GM10266 (cell line): ENCODE measurements at regions not wholly inside any gene's neighbourhood (a gene's known extent, or its start where the extent isn't known, plus 50 kb on each side); places are given as distances from the start of the nearest gene placed in this dataset.

Experiments used
- DNase-seq: peaks from one replicate; pipeline ENCODE4 v3.0.0; 2012; ENCODE audit errors: extremely low spot score
- TF ChIP-seq, protein P1 (sequence below): IDR thresholded peaks from 2 replicates; pipeline ENCODE4 v1.5.1; 2012; ENCODE audit warnings: mild to moderate bottlenecking, low read depth; ENCODE audit not compliant: control insufficient read depth, insufficient read depth; ENCODE audit errors: missing control alignments

DNA sequence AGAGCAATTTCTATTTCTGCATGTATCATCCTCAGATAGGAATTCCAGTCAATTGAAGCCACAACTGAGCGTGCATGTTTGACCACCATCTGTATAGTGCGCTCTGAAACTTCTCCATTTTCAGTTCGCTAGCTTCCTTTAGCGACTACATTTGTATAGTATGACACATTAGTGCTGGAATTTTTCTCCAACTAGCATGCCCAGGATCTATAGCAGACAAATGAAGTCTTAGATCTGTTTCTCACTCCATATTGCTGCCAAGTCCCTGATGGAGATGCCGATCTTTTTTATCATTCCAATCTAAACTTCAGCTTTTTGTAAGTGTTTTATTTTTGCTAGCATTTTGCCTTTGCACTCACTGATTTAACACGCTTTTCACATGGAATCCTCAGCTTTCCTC lies 774.8 kb upstream of the TENM3 start:
- DNase-seq = no peak
- TF ChIP-seq, protein P1, sequence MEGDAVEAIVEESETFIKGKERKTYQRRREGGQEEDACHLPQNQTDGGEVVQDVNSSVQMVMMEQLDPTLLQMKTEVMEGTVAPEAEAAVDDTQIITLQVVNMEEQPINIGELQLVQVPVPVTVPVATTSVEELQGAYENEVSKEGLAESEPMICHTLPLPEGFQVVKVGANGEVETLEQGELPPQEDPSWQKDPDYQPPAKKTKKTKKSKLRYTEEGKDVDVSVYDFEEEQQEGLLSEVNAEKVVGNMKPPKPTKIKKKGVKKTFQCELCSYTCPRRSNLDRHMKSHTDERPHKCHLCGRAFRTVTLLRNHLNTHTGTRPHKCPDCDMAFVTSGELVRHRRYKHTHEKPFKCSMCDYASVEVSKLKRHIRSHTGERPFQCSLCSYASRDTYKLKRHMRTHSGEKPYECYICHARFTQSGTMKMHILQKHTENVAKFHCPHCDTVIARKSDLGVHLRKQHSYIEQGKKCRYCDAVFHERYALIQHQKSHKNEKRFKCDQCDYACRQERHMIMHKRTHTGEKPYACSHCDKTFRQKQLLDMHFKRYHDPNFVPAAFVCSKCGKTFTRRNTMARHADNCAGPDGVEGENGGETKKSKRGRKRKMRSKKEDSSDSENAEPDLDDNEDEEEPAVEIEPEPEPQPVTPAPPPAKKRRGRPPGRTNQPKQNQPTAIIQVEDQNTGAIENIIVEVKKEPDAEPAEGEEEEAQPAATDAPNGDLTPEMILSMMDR = no peak

DNA sequence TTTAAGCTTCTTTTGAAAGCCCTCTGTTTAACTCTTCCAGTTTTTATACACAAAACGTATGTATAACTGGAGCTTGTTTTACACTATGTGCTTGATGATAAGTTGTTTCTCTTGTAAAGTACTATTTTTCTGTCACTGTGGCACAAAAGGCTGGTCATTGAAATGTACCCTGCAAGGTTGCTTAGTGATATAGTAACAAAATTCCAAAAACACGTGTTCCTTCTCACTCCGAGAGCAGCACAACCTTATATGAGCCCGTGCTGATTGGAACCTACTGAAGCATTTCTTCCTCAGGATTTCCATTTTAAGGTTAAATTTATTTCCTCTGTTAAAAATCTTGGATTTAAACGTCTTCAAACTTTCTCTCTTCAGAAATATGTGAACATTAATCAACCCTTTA lies 772.9 kb upstream of the TENM3 start:
- TF ChIP-seq, protein P1 = no peak
- no peak for DNase-seq

DNA sequence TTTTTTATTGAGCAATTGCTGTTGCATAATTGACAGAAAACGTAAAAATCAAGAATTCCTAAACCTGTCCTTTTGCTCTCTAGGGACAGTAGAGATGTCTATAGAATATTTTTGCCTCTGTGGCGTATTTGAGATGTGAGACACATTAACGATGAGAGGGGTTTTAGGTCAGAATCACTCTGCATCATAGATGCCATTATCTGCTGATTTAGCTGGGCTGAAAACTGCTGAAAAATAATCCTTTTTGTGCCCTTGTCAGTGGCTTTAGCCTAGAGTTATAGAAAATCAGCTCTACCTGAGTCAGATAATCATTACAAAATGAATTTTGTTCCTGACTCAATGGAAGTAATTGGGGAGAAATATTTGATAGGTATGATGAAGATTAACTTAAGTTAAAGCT lies 767.8 kb upstream of the TENM3 start:
- no peak for DNase-seq
- TF ChIP-seq, protein P1 = no peak

DNA sequence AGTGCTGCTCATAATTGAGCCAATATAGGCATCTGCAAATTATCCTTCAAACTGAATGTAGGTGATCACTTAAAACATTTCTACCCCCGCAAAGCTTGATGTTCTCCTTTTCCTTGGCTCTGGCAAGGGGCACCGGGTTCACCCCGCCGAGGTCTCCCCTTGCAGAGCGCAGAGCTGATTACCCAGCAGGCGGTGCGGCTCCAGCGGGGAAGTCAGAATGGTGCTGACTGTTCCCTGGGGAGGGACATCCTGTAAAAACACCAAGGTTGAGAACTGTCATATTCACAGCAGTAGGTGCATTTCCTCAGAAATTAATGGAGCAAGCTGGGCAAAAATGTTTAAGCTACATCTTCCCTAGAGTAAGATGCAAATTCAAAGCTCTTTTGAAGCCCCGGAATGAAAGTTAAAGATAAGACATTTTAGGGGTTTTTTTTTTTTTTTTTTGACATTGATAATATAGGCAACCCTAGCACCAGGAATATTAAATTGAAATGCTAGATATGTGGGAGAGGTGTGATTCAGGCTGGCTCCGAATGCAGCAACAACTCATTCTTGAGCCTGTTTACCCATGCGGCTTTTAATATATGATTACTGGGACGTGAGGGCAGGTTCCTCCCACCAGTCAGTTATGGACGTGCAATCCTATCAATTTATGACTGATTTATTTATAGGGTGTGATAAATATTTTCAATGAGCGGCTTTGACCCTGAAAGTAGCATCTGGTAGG lies 767.3 kb upstream of the TENM3 start:
- TF ChIP-seq, protein P1 = no peak
- DNase-seq = no peak

DNA sequence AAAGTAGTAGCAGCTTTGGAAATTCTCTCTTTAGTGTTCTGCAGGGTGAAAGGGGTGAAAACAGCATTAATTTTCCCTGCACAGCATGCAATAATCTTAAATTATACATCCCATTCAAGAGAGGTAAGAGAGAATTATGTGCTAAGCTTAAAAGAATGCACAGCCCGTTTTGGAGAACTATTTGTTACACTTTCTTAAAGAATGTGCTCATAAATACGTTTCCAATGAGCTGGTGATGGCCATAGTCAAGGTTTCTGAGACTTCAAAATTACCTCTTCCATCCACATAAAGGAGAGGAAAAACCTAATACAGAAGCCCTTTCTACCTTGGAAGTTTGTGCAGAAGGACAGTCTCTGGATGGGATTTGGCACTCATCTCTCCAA lies 766.7 kb upstream of the TENM3 start:
- TF ChIP-seq, protein P1 = no peak
- DNase-seq = no peak

DNA sequence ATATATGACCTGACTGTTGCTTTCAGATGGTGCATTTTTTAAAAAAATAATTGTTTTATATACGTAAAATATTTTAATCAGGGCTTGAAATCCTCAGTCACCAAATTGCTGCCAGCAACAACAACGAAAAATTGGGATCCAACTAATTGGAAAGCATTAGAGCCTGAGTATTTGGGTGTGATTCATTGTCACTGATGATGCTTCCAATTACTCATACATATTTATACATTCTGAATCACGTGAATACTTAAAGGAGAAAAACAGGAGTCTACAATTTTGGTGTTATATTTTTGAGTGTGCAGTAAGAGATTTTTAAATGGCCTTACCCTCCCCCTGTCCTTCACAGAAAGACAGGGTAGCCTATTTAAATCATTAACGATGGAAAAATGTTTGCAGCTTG lies 765.6 kb upstream of the TENM3 start:
- no peak for DNase-seq
- TF ChIP-seq, protein P1 = no peak

DNA sequence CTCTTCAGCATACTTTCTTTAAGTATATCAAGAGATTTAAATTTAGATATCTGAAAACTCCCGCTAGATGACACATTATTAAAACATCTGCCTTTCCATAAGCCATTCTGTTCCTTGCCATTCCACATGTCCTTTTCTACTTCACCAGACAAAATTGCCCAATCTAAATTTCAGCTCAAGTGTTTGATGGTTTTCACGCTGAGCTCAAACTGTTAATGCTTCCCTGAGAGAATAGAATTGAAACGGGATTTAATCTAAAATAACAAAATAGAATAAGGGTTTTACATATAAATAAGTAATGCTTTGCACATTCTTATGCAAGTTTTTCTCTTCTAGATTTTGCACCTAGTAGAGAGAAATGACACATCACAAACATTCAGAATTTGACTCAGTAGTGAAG lies 764.5 kb upstream of the TENM3 start:
- TF ChIP-seq, protein P1 = no peak
- no peak for DNase-seq
